HTR-8/SVneo (cell line): ENCODE measurements at regions not wholly inside any gene's neighbourhood (a gene's known extent, or its start where the extent isn't known, plus 50 kb on each side); places are given as distances from the start of the nearest gene placed in this dataset.

Experiments used
- DNase-seq: peaks from one replicate; pipeline ENCODE4 v3.0.0; 2011; ENCODE audit warnings: low spot score, mixed read lengths; ENCODE audit not compliant: insufficient read length
- FAIRE-seq: peaks from 2 replicates; lab custom pipeline; 2011; peaks lifted over from hg19 to GRCh38; lab: Jason Lieb, UNC

- FAIRE-seq (no peak), DNase-seq (no peak)
Observed at GRCh38 chr4:108313546-108314339, 145.0 kb upstream of the LEF1 start.

GRCh38 chr4:108311313-108311712 lies 142.6 kb upstream of the LEF1 start:
- no peak for FAIRE-seq
- DNase-seq, result no peak

GRCh38 chr4:108303488-108304177 lies 134.9 kb upstream of the LEF1 start:
- FAIRE-seq (no peak), DNase-seq (peak; percentile 2)

- DNase-seq, result no peak
- no peak for FAIRE-seq
Observed at GRCh38 chr4:108301545-108302251, 133.0 kb upstream of the LEF1 start.

- no peak for FAIRE-seq
- DNase-seq, result no peak
Observed at GRCh38 chr4:108297605-108298004, 128.9 kb upstream of the LEF1 start.

- no peak for FAIRE-seq
- DNase-seq, result no peak
Observed at GRCh38 chr4:108292229-108292628, 123.5 kb upstream of the LEF1 start.

GRCh38 chr4:108291137-108291536 lies 122.4 kb upstream of the LEF1 start:
- DNase-seq (no peak), FAIRE-seq (no peak)

- DNase-seq, result no peak
- no peak for FAIRE-seq
Observed at GRCh38 chr4:108287834-108288413, 119.2 kb upstream of the LEF1 start.

GRCh38 chr4:108280072-108280471 lies 111.3 kb upstream of the LEF1 start:
- FAIRE-seq (no peak), DNase-seq (no peak)

- FAIRE-seq (no peak), DNase-seq (no peak)
Observed at GRCh38 chr4:108276690-108277089, 108.0 kb upstream of the LEF1 start.

- FAIRE-seq (no peak), DNase-seq (no peak)
Observed at GRCh38 chr4:108272986-108273385, 104.3 kb upstream of the LEF1 start.

GRCh38 chr4:108272561-108272960 lies 103.8 kb upstream of the LEF1 start:
- no peak for FAIRE-seq
- DNase-seq, result no peak

GRCh38 chr4:108272046-108272445 lies 103.3 kb upstream of the LEF1 start:
- DNase-seq (no peak), FAIRE-seq (no peak)

GRCh38 chr4:108270466-108271450 lies 102.0 kb upstream of the LEF1 start:
- no peak for FAIRE-seq
- DNase-seq, result no peak

GRCh38 chr4:108264693-108265092 lies 96.0 kb upstream of the LEF1 start:
- FAIRE-seq (no peak), DNase-seq (no peak)

- FAIRE-seq, result no peak
- DNase-seq, result no peak
Observed at GRCh38 chr4:108263057-108263456, 94.3 kb upstream of the LEF1 start.

GRCh38 chr4:108261026-108261425 lies 92.3 kb upstream of the LEF1 start:
- FAIRE-seq (no peak), DNase-seq (no peak)

GRCh38 chr4:108256538-108256937 lies 87.8 kb upstream of the LEF1 start:
- no peak for DNase-seq

GRCh38 chr4:108255203-108255747 lies 86.5 kb upstream of the LEF1 start:
- FAIRE-seq (no peak), DNase-seq (no peak)

More at GRCh38 chr4:108256538-108256937, 87.8 kb upstream of the LEF1 start:
- no peak for FAIRE-seq
